GM18520 (cell line): ENCODE measurements at regions not wholly inside any gene's neighbourhood (a gene's known extent, or its start where the extent isn't known, plus 50 kb on each side); places are given as distances from the start of the nearest gene placed in this dataset.
A peak's percentile ranks its signal among the peaks of the same experiment; 100 is the strongest.

Experiments used
- ATAC-seq: cut with Tn5 transposase; IDR thresholded peaks from one replicate; pipeline ENCODE4 v1.9.1; 2021; ENCODE audit not compliant: unreplicated experiment

DNA sequence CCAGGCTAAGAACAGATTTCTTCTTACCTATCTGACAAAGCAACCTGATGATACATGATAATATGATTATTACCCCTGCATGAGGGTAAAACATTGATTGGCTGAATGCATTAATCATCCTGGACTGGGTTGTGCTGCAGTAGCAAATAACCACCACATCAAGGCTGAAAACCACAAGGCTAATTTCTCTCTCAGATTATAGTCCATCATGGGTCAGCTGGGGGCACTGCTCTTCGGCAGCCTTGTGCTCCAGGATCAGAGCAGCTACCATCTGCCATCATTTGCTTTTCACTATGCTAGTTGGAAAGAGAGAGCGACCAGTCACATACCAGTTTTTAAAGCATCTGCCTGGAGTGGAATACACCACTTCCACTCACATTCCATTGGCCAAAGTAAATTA is 383.5 kb downstream of the RASEF start:
- ATAC-seq: no peak

DNA sequence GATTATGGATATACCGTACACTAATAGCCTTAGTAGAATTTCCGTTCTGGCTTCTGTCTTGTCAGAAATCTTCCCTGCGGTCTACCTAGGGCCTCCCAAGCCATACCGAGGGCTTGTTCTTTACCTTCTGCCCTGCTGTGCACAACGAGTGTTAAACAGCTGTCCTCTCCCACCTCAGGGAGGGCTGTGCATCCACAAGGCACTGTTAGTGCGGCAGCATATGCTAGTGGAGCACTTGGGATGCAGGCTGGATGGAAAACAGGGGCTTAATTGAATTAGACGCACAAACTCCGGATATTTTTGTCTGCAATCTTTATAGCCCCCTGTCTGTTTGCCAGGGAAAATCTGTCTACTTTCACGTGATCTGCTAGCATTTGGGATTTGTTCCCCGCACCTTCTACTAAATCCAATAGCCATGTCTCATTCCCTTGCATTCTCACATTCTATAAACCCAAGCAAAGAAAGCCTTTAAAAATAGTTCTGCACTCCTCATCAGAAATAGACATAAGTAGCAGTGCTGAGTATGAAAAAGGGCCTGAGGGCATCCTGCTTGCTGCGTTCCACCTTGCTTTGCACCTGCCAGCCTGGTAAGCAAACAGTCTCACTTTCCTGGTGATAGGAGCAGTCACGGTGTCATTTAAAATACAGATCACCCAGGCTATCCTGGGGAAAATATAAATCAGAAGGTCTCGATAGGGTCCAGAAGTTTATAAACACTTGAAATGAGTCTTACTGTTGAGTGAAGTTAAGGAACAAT is 382.6 kb downstream of the RASEF start:
- no peak for ATAC-seq

DNA sequence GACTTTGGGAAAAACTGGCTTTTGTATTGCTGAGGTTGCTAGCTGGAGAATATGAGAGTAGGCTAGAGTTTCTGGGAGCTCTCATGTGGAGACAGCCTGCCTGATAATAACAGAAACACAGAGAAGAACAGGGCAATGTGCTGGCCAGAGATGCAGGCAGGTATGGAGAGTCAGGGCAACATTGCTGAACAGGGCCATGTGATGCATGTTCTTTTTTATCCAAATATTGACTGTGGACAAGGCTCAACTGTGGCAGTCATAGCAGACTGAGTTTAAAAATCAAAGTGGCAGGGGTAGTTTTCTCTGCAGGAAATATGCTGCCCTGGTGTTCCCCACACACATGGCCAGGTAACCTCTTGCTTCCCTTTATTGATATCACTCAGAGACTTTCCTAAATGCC is 381.1 kb downstream of the RASEF start:
- no peak for ATAC-seq

DNA sequence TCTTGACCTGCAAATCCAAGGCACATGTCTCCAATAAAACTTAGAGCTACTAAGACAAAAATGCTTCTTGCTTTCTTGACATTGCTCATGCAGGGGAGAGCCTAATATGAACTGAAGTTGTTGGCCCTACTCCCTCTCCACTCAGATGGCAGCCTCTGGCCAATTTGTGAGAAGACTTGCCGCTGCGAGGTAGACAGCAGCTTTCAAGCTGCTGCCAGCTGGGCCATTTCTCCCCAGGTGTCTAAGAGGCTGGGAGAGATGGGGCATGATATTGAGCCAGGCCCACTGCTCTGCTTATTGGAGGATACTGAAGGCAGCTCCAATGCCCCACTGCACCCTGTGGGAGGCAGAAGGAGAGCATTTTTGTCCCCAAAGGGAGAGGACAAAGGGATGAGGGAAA is 380.5 kb downstream of the RASEF start:
- no peak for ATAC-seq

DNA sequence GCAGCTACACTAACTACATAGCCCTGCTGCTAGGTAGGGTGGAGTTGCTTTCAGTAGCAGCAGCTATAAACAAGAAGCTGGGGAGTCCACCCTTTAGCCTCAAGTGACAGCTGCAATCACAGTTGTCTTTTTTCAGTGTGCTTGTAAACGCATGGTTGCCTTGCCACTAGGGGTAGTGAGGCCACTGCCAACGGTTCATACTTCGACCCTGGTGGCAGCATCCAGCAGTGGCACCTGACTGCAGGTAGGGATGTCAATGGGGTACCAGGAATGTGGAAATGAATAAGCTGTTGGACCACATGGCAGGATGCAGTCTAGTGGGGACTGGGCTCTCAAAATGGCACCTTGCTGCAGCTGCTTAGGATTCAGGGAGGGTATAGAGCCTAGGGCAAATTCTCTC is 367.2 kb downstream of the RASEF start:
- ATAC-seq: no peak

DNA sequence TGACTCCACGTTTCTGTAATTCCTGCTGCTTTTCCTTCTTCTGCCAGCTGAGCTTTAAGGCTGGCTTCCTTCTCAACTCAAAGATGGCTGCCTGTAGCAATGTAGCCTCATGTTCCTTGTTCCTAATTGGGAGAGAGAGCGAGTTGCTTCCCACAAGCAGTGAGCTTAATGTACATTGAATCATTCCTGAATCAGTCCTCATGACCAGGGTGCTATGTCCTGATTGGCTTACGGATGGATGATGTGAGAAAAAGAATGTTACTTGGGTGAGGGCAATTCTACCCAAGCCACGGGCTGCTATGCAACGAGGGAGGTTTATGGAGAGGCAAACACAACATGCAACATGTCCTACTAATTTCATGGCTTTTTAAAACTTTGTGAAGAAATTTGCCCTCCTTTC is 356.2 kb downstream of the RASEF start:
- ATAC-seq: no peak

DNA sequence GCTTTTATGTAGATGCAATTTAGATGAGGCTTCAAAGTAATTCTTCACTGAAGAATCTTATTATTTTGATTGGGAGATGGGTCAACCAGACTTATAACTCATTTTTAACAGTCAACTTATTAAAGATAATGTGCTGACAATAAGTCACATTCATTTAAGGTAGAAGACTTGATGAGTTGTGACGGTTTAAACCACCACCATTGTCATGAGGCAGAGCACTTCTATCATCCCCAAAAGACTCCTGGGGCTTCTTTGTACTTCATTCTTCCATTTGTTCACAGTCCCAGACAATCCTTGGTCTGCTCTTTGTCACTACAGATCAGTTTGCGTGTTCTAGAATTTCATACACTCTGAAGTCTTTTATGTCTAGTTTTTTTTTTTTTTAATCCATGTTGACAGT is 346.1 kb downstream of the RASEF start:
- ATAC-seq: no peak

DNA sequence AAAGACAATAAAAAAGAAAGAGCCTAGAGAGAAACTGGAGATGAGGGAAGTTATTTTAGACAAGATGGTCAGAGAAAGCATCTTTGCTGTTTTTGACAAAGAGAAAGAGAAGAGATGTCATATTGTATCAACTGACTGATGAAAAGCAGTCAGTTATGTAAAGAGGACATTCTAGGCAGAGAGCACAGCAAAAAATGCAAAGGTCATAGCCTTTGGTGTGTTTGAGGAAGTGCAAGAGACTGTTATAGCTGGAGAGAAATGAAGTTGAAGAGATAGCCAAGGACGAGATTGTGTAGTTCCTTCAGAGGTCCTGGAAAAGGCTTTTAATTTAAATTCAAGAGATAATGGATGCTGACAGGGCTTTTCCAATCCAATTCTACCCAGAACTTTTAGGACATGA is 342.4 kb downstream of the RASEF start:
- no peak for ATAC-seq

DNA sequence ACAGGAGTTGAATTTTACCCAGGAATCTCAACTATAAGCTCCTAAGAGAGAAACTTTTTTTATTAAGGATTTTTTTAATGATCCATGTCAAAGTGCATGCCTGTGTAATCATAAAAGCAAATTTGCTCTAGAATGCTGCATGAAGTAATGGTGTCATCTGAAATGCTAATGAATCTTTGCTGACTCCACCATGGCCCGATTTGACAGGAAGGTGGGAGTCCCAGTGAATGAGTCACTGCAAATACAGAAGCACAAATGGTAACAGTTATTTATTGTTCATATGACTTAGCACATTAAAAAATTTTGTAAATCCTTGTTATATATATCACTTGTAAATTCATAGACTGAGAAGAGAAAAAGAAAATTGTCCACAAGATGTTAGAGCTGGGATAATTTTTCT is 341.3 kb downstream of the RASEF start:
- no peak for ATAC-seq

DNA sequence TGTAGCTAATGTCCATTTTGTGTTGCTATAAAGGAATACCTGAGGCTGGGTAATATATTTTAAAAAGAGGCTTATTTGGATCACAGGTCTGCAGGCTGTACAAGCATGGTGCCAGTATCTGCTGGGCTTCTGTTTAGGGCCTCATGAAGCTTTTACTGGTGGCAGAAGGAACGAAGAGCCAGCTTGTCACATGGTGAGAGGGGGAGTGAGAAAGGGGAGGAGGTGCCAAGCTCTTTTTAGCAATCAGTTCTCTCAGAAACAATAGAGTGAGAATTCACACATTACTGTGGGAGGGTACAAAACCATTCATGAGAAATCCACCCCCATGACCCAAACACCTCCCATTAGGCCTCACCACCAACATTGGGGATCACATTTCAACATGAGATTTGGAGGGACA is 340.9 kb downstream of the RASEF start:
- ATAC-seq: no peak

DNA sequence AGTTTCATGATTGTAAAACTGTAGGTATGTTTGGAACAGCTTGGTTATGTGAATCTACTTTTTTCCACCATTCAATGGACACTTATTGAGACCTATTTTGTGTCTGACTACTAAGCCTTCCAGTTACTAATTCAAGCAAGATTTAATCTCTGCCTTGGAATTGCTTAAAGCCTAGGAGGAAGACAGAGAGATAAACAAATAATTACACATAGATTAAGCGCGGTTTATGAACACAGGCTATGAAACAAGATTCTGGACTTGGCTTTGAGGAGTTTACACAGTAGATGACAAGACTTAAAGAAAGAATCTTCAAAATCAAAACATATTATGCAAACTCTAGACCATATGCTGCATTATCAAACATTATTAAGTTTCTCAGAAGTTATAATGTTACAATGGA is 340.4 kb downstream of the RASEF start:
- no peak for ATAC-seq

DNA sequence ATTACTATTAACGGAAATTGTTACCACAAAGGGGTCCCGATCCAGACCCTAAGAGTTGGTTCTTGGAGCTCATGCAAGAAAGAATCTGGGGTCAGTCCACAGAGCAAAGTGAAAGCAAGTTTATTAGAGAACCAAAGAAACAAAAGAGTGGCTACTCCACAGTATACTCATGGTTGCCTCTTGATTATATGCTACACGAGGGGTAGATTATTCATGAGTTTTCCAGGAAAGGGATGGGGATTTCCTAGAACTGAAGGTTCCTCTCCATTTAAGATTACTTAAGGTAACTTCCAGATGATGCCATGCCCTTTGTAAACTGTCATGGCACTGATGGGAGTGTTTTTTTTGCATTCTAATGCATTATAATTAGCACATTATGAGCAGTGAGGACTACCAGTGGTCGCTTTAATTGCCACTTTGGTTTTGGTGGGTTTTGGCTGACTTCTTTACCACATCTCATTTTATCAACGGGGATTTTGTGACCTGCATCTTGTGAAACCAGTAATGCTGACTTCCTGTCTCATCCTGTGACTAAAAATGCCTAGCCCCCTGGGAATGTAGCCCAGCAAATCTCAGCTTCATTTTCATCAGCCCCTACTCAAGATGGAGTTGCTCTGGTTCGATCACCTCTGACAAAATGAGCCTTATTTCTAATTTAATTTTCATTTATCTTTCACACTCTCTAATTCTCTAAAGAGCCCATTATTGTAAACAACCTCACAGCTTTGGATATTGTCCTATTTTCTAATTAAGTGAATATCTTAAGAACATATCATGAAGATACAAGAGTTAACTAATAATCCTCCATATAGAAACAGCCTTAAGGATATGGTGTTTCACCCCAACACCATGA is 336.3 kb downstream of the RASEF start:
- ATAC-seq: peak; percentile 51

DNA sequence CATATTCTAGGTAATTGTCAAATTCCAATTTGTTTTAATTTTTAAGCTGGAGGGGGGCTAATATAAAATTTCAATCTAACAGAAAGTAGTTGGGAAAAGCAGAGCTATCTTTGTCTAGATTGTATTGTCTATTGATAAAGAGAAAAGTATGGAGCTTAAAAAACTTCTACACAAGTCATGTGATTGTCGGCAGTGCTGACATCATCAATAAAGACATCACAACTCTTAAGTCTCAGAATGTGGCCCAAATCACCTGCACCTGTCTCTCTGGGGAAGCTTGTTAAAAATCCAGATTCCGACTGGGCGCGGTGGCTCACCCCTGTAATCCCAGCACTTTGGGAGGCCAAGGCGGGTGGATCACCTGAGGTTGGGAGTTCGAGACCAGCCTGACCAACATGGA is 333.8 kb downstream of the RASEF start:
- ATAC-seq: no peak

DNA sequence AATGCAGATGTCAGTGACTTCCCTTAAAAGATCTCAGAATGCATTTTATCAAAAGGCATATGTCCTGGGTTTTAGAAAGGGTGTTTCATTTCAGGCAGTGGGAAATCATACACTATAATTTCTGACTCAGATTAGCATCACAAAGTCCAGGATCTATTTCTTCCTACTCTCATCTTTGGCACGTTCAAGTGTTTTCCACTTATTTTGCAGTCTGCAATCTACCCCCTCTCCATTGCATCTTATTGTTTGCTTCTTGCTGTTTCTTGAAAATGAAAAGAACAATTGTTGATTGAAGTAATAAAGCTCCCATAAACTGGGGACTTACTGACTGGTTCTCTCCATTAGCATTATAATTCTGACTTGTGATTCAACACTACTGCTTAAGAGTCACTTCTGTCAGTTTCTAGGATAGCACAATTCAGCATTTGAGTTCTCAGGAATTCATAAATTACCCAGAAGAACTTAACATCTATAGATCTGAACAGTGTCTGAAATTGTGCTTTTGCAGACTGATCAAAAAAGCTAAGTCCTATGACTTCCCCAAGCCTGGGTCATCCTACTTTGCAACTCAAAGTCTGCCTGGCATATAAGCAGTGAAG is 332.9 kb downstream of the RASEF start:
- no peak for ATAC-seq

DNA sequence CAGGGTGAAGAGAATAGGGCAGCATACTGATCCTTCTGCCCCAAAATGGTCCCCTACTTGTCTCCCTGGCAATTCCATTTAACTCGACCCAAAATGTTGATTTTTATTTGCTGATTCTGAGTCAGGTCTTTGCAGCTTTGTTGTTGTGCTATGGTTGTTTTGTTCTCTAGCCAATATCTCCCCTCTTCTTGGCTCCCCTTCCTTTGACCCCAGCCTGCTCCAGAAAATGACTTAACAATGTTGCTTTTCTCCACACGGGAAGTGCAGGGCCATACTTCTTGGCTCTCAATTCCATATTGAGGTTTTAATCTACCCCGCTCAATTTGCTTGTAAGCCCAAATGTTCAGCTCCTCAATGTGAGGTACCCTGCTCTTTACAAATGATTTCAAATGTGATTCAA is 330.0 kb downstream of the RASEF start:
- ATAC-seq: no peak

DNA sequence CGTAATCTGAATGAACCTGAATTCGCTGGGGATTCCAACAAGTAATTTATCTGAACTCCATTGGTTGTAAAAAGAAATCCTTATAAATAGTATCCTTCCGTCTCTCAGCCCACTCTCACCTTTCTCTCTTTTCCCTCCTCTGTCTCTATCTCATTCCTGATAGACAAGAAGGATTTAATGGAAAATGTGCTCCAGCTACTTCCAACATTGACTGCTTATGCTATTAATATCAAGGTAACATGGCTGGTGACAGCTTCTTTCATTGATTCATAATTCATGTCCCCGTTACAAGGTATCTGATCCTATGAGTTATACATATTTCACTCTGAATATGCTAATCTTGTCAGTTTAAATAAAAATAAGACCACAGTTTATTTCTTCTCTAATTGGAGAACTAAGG is 326.8 kb downstream of the RASEF start:
- no peak for ATAC-seq

DNA sequence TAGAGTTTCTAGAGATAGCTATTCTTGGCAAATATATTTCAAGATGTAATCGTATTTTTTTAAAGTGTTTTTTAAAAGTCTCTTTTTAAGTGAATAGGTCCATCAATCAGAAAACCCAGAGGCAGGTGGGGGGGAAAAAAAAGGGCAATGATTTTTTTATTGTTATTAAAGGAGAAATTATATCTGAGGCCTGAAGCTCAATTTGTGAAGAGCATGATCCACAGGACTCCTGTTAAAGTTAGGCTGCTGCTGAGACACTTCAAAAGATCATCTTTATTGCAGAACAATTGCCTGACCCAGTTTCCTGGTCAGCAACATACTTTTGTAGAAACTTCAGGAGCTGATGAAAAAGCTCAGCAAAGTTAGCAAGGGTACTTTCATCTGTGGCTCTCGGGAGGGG is 326.2 kb downstream of the RASEF start:
- ATAC-seq: no peak

DNA sequence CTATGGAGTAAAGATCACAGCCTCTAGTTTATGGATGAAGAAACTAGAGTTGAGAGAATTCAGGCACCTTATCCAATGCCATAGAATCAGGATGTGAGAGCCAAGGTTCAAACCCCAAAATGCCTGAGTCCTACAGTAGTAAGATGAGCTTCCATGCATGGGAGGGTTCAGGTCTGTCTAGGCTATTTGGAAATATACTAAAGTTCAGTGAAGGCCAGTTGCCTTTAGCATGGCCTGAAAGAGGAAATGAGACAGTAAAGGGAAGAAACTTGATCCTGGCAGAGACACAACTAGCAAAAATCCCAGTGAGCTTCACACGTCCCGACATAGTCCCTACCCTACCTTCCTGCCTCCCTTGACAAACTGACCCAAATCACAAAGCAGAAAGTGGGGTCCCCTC is 317.0 kb downstream of the RASEF start:
- no peak for ATAC-seq

DNA sequence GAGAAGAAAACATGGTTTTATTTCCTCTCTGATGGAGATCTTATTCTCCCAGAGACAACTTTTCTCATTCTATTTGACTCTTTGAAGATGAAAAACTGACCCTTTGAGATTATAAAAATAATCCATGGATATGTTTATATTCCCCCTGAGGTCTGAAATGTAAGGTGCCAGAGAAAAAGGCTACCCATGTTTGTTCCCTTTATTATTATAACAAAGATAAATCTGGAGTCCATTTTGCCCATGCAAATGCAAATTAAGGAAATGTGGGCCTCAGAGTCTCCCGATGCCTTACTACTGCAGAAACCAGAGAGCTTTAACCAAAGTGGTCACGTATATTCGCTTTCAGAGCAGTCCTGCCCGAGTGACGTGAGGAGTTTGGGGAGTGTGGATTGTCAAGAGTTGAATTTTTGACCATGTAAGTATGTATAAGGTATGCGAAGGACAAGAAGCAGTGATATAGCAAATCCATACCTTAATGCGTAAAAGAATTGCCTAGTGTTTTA is 312.5 kb downstream of the RASEF start:
- no peak for ATAC-seq

DNA sequence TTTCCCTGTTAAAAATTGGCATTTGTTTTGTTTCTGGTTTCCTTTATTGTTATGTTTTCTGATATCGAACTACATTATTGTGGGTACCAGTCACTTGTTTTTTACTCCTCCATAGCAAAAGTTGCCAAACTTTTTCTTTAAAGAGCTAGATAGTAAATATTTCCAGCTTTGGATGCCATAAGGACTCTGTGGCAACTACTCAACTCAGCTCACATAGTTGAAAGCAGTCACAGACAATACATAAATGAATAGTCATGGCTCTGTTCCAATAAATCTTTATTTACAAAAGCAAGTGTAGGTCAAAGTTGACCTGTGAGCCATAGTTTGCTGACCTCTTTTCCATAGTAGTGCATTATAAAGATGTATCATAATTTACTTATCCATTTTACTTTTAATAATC is 305.0 kb downstream of the RASEF start:
- no peak for ATAC-seq

DNA sequence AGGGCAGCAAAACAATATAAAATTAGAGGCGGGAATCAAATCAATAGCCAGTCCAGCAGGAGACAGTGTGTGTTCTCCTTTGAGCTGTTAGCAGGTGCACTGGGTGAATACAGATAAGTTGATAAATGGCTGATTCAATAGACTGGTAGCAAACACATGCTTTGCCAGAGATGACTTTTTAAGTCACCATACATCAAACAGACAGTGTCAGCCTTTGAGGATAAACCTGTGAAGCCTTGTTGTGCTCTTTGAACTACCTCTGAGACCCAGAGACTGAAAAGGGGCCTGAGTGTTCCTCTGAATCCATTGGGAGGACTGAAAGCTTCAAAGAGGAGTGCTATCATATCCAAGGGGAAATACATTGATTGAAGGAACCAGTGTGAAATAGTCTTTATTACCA is 301.9 kb downstream of the RASEF start:
- ATAC-seq: no peak

DNA sequence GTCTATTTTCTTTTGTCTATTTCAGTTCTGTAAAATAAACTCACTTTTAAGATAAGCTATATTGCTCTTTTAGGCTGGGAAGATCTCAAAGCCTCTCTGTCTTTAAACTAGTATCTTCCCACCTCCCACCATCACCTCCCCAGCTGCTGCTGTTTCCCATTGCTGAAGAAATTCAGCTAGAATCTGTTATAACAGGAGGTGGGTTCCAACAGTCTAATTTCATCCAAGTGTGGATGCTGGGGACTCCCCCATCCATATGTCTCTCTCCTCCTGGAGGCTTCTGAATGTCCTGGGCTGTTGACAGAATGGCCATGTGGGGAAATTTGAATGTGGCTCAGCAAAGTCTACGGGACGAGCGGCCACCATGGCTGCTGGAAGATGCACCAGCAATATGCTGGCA is 301.0 kb downstream of the RASEF start:
- ATAC-seq: no peak
